K562 (cell line): ENCODE measurements at regions not wholly inside any gene's neighbourhood (a gene's known extent, or its start where the extent isn't known, plus 50 kb on each side); places are given as distances from the start of the nearest gene placed in this dataset.

ENCODE experiments used
- BHLHE40 ChIP-seq: IDR thresholded peaks from 2 replicates; pipeline ENCODE4 v1.6.1; 2011; ENCODE audit warnings: low read length, improper control_type of control experiment
- TF ChIP-seq, protein P1 (sequence below): fragments of 450-650 bp; IDR thresholded peaks from 2 replicates; pipeline ENCODE4 v1.6.1; 2016; ENCODE audit warnings: mild to moderate bottlenecking, moderate library complexity

DNA sequence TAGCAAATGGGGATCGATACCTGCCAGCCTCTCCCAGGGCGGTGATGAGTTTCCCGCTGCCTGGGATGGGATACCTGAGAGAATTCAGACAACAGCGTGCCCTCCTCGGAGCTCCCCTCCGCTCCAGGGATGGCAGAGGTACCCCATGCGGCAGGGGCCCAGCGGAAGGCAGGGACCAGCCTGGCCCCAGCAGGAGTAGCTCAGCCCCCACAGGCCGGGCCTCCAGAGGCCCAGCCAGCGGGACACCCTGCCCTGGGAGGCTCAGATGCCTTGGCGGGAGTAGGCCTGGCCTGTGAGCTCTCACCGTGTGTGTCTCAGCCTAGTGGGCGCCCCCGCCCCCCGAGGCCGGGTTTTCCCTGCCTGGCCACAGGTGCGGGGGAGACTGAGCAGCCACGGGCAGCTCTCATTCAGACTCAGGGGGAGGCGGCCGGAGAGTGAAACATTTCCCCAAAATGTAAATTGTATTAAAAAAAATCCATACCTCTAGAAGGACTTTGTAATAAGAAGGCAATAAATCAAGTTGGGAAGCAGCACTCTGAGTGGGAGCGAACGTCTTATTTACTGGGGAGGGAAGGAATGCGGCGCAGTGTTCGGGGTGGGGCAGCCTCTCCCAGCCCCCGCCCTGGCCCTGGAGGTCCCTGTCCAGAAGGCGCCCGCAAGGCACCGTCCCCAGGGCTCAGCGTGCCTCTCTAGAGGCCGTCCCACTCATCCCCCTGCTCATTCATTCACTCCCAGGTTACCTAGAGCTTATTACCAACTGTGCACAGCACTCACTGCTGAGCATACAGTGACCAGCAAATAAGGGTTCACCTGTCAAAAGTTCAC lies 888.0 kb downstream of the BRD1 start (continued):
- TF ChIP-seq, protein P1, sequence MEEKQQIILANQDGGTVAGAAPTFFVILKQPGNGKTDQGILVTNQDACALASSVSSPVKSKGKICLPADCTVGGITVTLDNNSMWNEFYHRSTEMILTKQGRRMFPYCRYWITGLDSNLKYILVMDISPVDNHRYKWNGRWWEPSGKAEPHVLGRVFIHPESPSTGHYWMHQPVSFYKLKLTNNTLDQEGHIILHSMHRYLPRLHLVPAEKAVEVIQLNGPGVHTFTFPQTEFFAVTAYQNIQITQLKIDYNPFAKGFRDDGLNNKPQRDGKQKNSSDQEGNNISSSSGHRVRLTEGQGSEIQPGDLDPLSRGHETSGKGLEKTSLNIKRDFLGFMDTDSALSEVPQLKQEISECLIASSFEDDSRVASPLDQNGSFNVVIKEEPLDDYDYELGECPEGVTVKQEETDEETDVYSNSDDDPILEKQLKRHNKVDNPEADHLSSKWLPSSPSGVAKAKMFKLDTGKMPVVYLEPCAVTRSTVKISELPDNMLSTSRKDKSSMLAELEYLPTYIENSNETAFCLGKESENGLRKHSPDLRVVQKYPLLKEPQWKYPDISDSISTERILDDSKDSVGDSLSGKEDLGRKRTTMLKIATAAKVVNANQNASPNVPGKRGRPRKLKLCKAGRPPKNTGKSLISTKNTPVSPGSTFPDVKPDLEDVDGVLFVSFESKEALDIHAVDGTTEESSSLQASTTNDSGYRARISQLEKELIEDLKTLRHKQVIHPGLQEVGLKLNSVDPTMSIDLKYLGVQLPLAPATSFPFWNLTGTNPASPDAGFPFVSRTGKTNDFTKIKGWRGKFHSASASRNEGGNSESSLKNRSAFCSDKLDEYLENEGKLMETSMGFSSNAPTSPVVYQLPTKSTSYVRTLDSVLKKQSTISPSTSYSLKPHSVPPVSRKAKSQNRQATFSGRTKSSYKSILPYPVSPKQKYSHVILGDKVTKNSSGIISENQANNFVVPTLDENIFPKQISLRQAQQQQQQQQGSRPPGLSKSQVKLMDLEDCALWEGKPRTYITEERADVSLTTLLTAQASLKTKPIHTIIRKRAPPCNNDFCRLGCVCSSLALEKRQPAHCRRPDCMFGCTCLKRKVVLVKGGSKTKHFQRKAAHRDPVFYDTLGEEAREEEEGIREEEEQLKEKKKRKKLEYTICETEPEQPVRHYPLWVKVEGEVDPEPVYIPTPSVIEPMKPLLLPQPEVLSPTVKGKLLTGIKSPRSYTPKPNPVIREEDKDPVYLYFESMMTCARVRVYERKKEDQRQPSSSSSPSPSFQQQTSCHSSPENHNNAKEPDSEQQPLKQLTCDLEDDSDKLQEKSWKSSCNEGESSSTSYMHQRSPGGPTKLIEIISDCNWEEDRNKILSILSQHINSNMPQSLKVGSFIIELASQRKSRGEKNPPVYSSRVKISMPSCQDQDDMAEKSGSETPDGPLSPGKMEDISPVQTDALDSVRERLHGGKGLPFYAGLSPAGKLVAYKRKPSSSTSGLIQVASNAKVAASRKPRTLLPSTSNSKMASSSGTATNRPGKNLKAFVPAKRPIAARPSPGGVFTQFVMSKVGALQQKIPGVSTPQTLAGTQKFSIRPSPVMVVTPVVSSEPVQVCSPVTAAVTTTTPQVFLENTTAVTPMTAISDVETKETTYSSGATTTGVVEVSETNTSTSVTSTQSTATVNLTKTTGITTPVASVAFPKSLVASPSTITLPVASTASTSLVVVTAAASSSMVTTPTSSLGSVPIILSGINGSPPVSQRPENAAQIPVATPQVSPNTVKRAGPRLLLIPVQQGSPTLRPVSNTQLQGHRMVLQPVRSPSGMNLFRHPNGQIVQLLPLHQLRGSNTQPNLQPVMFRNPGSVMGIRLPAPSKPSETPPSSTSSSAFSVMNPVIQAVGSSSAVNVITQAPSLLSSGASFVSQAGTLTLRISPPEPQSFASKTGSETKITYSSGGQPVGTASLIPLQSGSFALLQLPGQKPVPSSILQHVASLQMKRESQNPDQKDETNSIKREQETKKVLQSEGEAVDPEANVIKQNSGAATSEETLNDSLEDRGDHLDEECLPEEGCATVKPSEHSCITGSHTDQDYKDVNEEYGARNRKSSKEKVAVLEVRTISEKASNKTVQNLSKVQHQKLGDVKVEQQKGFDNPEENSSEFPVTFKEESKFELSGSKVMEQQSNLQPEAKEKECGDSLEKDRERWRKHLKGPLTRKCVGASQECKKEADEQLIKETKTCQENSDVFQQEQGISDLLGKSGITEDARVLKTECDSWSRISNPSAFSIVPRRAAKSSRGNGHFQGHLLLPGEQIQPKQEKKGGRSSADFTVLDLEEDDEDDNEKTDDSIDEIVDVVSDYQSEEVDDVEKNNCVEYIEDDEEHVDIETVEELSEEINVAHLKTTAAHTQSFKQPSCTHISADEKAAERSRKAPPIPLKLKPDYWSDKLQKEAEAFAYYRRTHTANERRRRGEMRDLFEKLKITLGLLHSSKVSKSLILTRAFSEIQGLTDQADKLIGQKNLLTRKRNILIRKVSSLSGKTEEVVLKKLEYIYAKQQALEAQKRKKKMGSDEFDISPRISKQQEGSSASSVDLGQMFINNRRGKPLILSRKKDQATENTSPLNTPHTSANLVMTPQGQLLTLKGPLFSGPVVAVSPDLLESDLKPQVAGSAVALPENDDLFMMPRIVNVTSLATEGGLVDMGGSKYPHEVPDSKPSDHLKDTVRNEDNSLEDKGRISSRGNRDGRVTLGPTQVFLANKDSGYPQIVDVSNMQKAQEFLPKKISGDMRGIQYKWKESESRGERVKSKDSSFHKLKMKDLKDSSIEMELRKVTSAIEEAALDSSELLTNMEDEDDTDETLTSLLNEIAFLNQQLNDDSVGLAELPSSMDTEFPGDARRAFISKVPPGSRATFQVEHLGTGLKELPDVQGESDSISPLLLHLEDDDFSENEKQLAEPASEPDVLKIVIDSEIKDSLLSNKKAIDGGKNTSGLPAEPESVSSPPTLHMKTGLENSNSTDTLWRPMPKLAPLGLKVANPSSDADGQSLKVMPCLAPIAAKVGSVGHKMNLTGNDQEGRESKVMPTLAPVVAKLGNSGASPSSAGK = no peak
- TF ChIP-seq BHLHE40 = no peak
